Lower leg skin (tissue), 4 donors: ENCODE measurements at regions not wholly inside any gene's neighbourhood (a gene's known extent, or its start where the extent isn't known, plus 50 kb on each side); places are given as distances from the start of the nearest gene placed in this dataset.

Experiments
- DNase-seq, 2 donors: peaks; one replicate each; pipeline ENCODE4 v3.0.0-alpha.2; 2019; ENCODE audit warnings: low spot score in 2 of 2
- H3K4me3 ChIP-seq: fragments of 200-600 bp; sonication (generic); 2 replicates; pipeline ENCODE4 v1.5.1; 2017; ENCODE audit warnings: mild to moderate bottlenecking, low read depth; ENCODE audit not compliant: poor library complexity, severe bottlenecking
- POLR2A ChIP-seq, 2 donors: fragments of 450-650 bp; IDR thresholded peaks; one replicate each; pipeline ENCODE4 v1.6.1; 2016 to 2017; ENCODE audit warnings: antibody characterized with exemption in 2 of 2, mild to moderate bottlenecking in 1 of 2, moderate library complexity in 1 of 2
- WGBS, 2 donors: methylation state at CpG; one replicate each; pipeline ENCODE4 v1.1.5; 2018; 5-methylcytosine and 5-hydroxymethylcytosine counted together
- intact Hi-C: fragments of 100-400 bp; cut with DNase I; formaldehyde crosslinking; loops from one replicate; pipeline ENCODE4 v1.15.0; 2023; ENCODE audit warnings: low total_unique reads
- TF ChIP-seq, protein P1 (sequence below), 3 donors: fragments of 450-650 bp; IDR thresholded peaks; one replicate each; pipeline ENCODE4 v1.5.1; 2016; ENCODE audit warnings: antibody characterized with exemption in 3 of 3, mild to moderate bottlenecking in 3 of 3, moderate library complexity in 2 of 3

DNA sequence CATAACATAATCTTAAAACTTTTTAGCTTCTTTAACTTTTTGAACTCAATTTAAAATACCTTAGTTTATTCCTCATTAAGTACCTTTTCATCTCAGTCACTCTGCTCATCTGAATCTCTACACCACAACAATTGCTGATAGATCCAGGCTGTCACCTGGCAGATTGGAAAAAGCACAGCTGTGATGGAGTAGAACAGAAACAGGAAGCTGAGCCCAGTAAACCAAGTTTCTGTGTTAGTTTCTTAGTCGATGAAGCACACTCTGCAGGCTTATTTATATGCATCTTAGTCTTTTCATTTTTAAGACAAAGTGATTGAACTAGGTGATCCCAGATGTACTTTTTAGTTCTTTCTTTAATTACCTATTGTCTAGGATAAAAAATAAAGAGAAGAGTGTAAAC, 1398.0 kb upstream of the ALCAM start:
- WGBS, 2 donors, result 21 to 36% methylated on average over 1 of the region's 1 CpG
- TF ChIP-seq, protein P1, sequence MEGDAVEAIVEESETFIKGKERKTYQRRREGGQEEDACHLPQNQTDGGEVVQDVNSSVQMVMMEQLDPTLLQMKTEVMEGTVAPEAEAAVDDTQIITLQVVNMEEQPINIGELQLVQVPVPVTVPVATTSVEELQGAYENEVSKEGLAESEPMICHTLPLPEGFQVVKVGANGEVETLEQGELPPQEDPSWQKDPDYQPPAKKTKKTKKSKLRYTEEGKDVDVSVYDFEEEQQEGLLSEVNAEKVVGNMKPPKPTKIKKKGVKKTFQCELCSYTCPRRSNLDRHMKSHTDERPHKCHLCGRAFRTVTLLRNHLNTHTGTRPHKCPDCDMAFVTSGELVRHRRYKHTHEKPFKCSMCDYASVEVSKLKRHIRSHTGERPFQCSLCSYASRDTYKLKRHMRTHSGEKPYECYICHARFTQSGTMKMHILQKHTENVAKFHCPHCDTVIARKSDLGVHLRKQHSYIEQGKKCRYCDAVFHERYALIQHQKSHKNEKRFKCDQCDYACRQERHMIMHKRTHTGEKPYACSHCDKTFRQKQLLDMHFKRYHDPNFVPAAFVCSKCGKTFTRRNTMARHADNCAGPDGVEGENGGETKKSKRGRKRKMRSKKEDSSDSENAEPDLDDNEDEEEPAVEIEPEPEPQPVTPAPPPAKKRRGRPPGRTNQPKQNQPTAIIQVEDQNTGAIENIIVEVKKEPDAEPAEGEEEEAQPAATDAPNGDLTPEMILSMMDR (IDR thresholded peaks at IDR 0.05), result no peak
- no peak for TF ChIP-seq POLR2A (IDR thresholded peaks at IDR 0.05)
- no peak overlapping the region for H3K4me3 ChIP-seq
- intact Hi-C loops, result no loop called here
- DNase-seq, result no peak

DNA sequence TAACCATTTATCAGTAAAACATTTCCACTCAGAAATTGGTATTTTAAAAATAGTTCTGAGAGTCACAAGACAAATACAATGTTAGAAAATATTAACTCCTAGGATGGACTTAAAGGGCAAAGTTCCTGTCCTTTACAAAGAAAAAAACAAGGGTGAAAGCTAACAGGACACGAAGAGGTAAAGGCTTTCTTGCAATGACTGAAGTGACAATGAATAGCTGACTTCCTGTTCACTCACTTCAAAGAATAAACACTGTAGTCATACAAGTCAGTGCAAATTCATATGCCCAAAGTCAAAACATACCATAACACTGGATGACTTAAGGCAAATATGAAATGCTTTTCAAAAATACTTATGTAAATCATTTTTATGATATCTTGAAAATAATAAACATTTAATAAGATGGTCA, 1389.8 kb upstream of the ALCAM start:
- intact Hi-C loops, result no loop called here
- no peak for DNase-seq
- TF ChIP-seq, protein P1 (IDR thresholded peaks at IDR 0.05), result no peak
- TF ChIP-seq POLR2A (IDR thresholded peaks at IDR 0.05), result no peak
- no peak overlapping the region for H3K4me3 ChIP-seq
- 11 to 16% methylated on average over 1 of the region's 1 CpG for WGBS, 2 donors

DNA sequence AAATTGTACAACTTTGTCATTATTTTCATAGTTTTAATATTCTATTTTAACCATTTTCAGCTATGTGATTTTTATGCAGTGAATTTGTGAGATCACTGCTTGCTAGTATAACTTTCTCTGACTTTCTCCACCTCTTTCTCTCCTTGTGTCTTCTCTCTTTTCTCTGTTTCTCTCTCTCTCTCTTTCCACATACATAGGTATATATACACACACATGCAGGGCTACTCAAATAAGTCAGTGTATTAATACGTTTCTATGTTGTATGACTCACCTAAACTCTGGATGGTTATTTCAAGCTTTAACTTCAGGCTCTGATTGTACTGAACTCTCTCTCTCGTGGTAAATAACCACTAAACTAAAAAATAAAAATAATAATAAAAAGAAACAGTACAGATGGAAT, 1389.3 kb upstream of the ALCAM start:
- no peak for DNase-seq
- 45 to 62% methylated on average over 2 of the region's 2 CpGs for WGBS, 2 donors
- no peak overlapping the region for H3K4me3 ChIP-seq
- intact Hi-C loops, result no loop called here
- TF ChIP-seq, protein P1 (IDR thresholded peaks at IDR 0.05), result no peak
- TF ChIP-seq POLR2A (IDR thresholded peaks at IDR 0.05), result no peak

DNA sequence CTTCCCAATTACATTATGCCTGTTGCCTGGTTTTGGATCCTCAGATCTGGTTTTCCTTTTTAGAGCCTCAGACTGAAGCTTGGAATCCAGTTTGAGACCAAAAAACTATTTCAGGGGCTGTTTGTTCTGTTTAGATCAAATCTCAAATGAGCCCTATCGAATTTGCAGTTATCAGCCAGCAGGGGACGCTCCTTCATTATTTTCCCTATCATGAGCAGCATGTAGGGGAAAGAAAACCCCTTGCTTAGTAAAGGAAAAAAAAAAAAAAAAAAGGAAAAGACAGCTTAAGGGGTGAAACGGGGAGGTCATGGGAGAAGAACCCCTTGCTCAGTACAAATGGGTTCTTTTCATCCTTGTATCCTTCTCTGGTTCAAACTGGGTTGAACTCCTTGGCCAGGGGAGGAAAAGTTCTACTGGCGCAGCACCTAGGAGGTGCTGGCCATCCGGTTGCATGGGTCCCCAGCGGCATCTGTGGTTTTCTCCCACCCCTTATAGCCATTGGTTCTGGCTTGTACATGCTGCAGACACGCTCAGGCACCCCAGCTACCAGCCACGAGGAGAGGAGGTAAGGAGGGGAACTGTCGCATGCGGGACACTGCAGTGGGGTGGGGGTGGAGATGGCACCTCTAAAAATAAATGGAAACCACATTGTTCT, 1375.1 kb upstream of the ALCAM start:
- no peak for DNase-seq
- H3K4me3 ChIP-seq, result no peak overlapping the region
- TF ChIP-seq POLR2A (IDR thresholded peaks at IDR 0.05), result no peak
- TF ChIP-seq, protein P1 (IDR thresholded peaks at IDR 0.05), result no peak
- intact Hi-C loops, result no loop called here
- 69 to 70% methylated on average over 10 of the region's 10 CpGs for whole genome bisulfite sequencing, 2 donors

DNA sequence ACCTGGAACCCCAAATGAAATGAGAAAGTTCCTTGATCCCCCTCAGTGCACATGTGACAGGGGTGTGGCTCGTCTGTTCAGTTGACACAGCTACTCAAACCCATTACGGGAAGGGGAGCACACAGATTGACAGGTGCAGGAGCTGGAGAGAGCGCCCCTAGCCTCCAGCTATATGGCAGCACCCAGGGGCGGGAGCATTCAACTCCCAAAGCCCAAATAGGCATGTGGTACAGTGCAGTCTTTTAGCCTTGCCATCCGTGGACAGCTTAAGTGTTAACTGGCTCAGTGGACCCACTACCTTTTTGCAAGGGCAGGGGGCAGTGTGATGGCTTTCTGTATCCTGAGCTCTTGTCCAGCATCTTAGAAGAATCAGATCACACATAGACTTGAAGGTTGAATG, 1374.2 kb upstream of the ALCAM start:
- no peak for DNase-seq
- 83 to 85% methylated on average over 5 of the region's 5 CpGs for WGBS, 2 donors
- H3K4me3 ChIP-seq, result no peak overlapping the region
- TF ChIP-seq, protein P1 (IDR thresholded peaks at IDR 0.05), result no peak
- TF ChIP-seq POLR2A (IDR thresholded peaks at IDR 0.05), result no peak
- intact Hi-C loops, result no loop called here

DNA sequence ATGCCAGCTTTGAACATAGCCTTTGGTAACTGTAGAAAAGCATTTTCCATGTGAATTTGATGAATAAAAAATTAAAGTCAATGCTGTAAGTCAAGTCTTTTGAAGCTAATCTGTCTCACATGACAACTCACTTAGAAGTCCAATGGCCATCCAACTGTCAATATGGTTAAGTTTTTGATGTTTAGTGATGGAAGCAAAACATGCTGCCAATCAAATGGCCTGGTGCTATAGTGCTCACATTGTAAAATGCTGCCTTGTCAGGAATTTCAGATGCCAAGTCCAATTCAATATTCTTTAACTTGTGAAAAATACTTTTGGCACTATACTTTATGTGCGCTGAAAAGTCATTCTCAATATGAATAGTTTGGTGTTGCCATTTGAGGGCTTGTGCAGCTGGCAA, 1361.8 kb upstream of the ALCAM start:
- intact Hi-C loops, result no loop called here
- no peak overlapping the region for H3K4me3 ChIP-seq
- DNase-seq, result no peak
- 97% methylated on average over 1 of the region's 1 CpG for WGBS, 2 donors
- TF ChIP-seq, protein P1 (IDR thresholded peaks at IDR 0.05), result no peak
- TF ChIP-seq POLR2A (IDR thresholded peaks at IDR 0.05), result no peak
